ENCODE measurements at regions not wholly inside any gene's neighbourhood (a gene's known extent, or its start where the extent isn't known, plus 50 kb on each side); places are given as distances from the start of the nearest gene placed in this dataset.
"Not testable (repeated sequence)": the region's sequence is repeated elsewhere in the genome, so short reads cannot be mapped to it uniquely, and the experiment has no call there.

GRCh38 chr4:162782778-162783525, 383.7 kb downstream of the NAF1 start:
- TF ChIP-seq CTCF (IDR thresholded peaks at IDR 0.05; ENCODE audit: control insufficient read depth, insufficient read depth, low read depth, low read length, missing control alignments) = no peak
- no peak overlapping the region for H3K4me3 ChIP-seq (ENCODE audit: control insufficient read depth, low read depth, low read length)
- DNase-seq (ENCODE audit: low read depth) = no peak

- H3K4me3 ChIP-seq (ENCODE audit: control insufficient read depth, low read depth, low read length) = no peak overlapping the region
- TF ChIP-seq CTCF (IDR thresholded peaks at IDR 0.05; ENCODE audit: control insufficient read depth, insufficient read depth, low read depth, low read length, missing control alignments) = no peak
- DNase-seq (ENCODE audit: low read depth) = no peak
Measured at GRCh38 chr4:162782096-162782777, 384.5 kb downstream of the NAF1 start.

GRCh38 chr4:162770761-162771490, 395.8 kb downstream of the NAF1 start:
- no peak for DNase-seq (ENCODE audit: low read depth)

GRCh38 chr4:162767083-162767482, 399.6 kb downstream of the NAF1 start:
- no peak overlapping the region for H3K4me3 ChIP-seq (ENCODE audit: control insufficient read depth, low read depth, low read length)
- no peak for DNase-seq (ENCODE audit: low read depth)
- no peak for TF ChIP-seq CTCF (IDR thresholded peaks at IDR 0.05; ENCODE audit: control insufficient read depth, insufficient read depth, low read depth, low read length, missing control alignments)

More at GRCh38 chr4:162770761-162771490, 395.8 kb downstream of the NAF1 start:
- TF ChIP-seq CTCF (IDR thresholded peaks at IDR 0.05; ENCODE audit: control insufficient read depth, insufficient read depth, low read depth, low read length, missing control alignments) = no peak
- H3K4me3 ChIP-seq (ENCODE audit: control insufficient read depth, low read depth, low read length) = no peak overlapping the region

- no peak for TF ChIP-seq CTCF (IDR thresholded peaks at IDR 0.05; ENCODE audit: control insufficient read depth, insufficient read depth, low read depth, low read length, missing control alignments)
- no peak overlapping the region for H3K4me3 ChIP-seq (ENCODE audit: control insufficient read depth, low read depth, low read length)
- no peak for DNase-seq (ENCODE audit: low read depth)
Measured at GRCh38 chr4:162761965-162762364, 404.7 kb downstream of the NAF1 start.

- not testable (repeated sequence) for DNase-seq (ENCODE audit: low read depth)
Measured at GRCh38 chr4:162740228-162740627, 426.5 kb downstream of the NAF1 start.

GRCh38 chr4:162739596-162739995, 427.1 kb downstream of the NAF1 start:
- DNase-seq (ENCODE audit: low read depth); H3K4me3 ChIP-seq (ENCODE audit: control insufficient read depth, low read depth, low read length): not testable (repeated sequence)

More at GRCh38 chr4:162740228-162740627, 426.5 kb downstream of the NAF1 start:
- H3K4me3 ChIP-seq (ENCODE audit: control insufficient read depth, low read depth, low read length) = not testable (repeated sequence)
